Thoracic aorta (tissue), 2 donors: ENCODE measurements at regions not wholly inside any gene's neighbourhood (a gene's known extent, or its start where the extent isn't known, plus 50 kb on each side); places are given as distances from the start of the nearest gene placed in this dataset.

Source experiments
- ATAC-seq: fragments of 150-250 bp; one replicate; pipeline ENCODE4 v1.8.0; 2017; ENCODE audit warnings: low read depth; ENCODE audit not compliant: insufficient number of reproducible peaks, low FRiP score
- DNase-seq: peaks from one replicate; pipeline ENCODE4 v3.0.0-alpha.2; 2020; ENCODE audit warnings: low spot score
- H3K27ac ChIP-seq, 2 donors: fragments of 200-600 bp; sonication (generic); 1 replicate in 1 of 2; 2 replicates in 1 of 2; pipeline ENCODE4 v1.5.1; 2016; ENCODE audit warnings: mild to moderate bottlenecking in 2 of 2, moderate library complexity in 2 of 2
- H3K27me3 ChIP-seq: fragments of 200-600 bp; sonication (generic); replicated peaks from 2 replicates; pipeline ENCODE4 v1.6.0; 2016; ENCODE audit warnings: mild to moderate bottlenecking; ENCODE audit not compliant: insufficient read depth
- H3K36me3 ChIP-seq: fragments of 200-600 bp; sonication (generic); one replicate; pipeline ENCODE4 v1.5.1; 2016
- H3K4me1 ChIP-seq, 2 donors: fragments of 200-600 bp; sonication (generic); 1 replicate in 1 of 2; 2 replicates in 1 of 2; pipeline versions ENCODE4 v1.5.1 to v1.6.0; 2016; ENCODE audit warnings: low read depth in 2 of 2, mild to moderate bottlenecking in 1 of 2; ENCODE audit not compliant: control insufficient read depth in 1 of 2
- H3K4me3 ChIP-seq: fragments of 200-600 bp; sonication (generic); 2 replicates; pipeline ENCODE4 v1.5.1; 2016; ENCODE audit warnings: mild to moderate bottlenecking
- H3K9me3 ChIP-seq: fragments of 200-600 bp; sonication (generic); 2 replicates; pipeline ENCODE4 v1.5.1; 2016
- CTCF ChIP-seq: fragments of 200-600 bp; sonication (generic); IDR thresholded peaks from one replicate; pipeline ENCODE4 v1.5.1; 2019; ENCODE audit warnings: antibody characterized with exemption

DNA sequence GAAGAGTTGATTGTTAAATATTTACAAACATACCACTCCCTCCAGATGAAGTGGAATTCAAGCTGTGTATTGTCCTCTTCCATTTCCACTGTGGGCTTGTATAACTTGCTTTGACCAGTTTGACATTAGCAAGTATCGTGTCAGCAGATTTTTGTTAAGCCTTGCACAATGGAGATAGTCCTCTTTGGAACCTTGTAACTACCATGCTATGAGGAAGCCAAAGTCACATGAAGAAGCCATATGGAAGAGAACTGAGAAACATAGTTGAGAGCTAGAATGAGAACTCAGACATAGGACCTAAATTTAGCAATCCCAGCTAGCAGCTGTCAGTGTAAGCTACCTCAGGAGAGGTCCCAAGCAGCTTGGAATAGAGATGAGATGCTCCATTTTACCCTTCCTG lies 889.2 kb downstream of the PDCD6IP start:
- Histone ChIP-seq H3K4me1 (no peaks in the 10 kb centered on the region), H3K27ac (no peak overlapping the region), H3K4me3 (no peak overlapping the region), H3K27me3 (no peaks in the 10 kb centered on the region), H3K9me3 (no peaks in the 10 kb centered on the region), H3K36me3 (no peaks in the 10 kb centered on the region)
- no peak for TF ChIP-seq CTCF
- DNase-seq (no peak), ATAC-seq (no peak)

- ATAC-seq (no peak), DNase-seq (no peak)
- no peak for TF ChIP-seq CTCF
- no peaks in the 10 kb centered on the region for H3K4me1 ChIP-seq
- no peak overlapping the region for H3K27ac ChIP-seq
- H3K4me3 ChIP-seq, result no peak overlapping the region
- no peaks in the 10 kb centered on the region for H3K36me3 ChIP-seq
- no peaks in the 10 kb centered on the region for H3K27me3 ChIP-seq
- peaks cover 3% of the 10 kb centered on the region for H3K9me3 ChIP-seq
These were observed 898.4 kb downstream of the PDCD6IP start for GRCh38 chr3:34696831-34697230.

DNA sequence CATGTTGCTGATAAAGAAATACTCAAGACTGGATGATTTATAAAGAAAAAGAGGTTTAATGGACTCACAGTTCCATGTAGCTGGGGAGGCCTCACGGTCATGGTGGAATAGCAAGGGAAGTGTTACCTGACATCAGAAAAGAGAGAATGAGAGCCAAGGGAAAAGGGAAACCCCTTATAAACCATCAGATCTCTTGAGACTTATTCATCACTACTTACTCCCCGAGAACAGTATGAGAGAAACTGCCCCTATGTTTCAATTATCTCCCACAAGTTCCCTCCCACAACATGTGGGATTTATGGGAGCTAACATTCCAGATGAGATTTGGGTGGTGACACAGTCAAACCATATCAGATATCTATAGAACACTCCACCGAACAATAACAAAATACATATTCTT lies 904.6 kb downstream of the PDCD6IP start:
- Histone ChIP-seq H3K36me3 (no peaks in the 10 kb centered on the region), H3K27ac (no peak overlapping the region), H3K9me3 (peaks cover 9% of the 10 kb centered on the region), H3K27me3 (no peaks in the 10 kb centered on the region), H3K4me3 (no peak overlapping the region), H3K4me1 (no peaks in the 10 kb centered on the region)
- no peak for DNase-seq
- no peak for ATAC-seq
- TF ChIP-seq CTCF, result no peak

DNA sequence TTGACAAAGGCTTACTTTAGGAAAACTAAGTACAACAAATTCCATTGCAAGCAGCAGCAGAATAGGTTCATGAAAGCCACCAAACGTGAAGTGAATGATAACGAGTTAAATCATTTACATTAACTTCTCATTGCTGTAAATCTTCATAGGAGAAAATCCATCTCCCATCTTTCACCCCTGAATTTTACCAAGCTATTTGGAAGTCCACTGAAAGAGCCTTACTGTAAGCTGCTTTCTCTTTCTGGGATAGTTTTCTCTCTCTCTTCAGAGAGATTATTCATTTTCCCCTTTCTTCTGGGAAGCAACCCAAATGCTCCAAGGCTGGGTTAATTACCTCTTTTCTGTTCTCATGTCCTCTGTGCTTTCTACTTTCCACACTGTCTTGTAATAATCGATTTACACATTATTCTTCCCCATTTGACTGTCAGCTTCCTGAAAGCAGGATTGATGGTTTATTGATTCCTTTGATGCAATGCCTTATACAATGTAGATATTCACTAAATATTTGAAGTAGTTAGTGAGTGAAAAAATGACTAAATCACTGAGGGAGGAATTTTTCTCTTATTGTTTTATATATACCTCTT lies 914.3 kb upstream of the ARPP21 start:
- Histone ChIP-seq H3K27ac (no peak overlapping the region), H3K4me3 (no peak overlapping the region)
- ATAC-seq, result no peak

DNA sequence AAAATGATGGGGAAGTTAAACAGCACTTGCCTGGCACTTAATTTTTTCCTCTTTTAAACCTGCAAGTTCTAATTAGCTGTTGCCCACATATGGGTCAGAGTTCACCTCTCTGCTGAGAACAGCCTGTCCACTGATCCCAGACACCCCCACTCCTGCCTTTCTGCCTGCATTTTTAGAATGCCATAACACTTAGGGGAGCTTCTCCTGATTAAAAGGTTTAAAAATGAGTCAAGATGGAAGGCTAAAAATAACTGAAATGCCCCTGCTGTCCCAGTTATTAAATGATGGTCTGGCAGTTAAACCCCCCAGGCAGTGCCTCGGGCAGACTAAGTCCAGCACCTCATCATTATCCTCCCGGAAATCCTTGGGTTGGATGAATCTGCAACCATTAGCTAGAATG lies 913.6 kb upstream of the ARPP21 start:
- no peak overlapping the region for H3K27ac ChIP-seq
- H3K4me1 ChIP-seq, result no peaks in the 10 kb centered on the region
- no peak overlapping the region for H3K4me3 ChIP-seq
- no peaks in the 10 kb centered on the region for H3K9me3 ChIP-seq
- no peak for TF ChIP-seq CTCF
- DNase-seq, result no peak
- no peaks in the 10 kb centered on the region for H3K27me3 ChIP-seq
- H3K36me3 ChIP-seq, result no peaks in the 10 kb centered on the region
- ATAC-seq, result no peak

More for the DNA sequence above, 914.3 kb upstream of the ARPP21 start:
- no peaks in the 10 kb centered on the region for H3K27me3 ChIP-seq
- no peak for TF ChIP-seq CTCF
- H3K36me3 ChIP-seq, result no peaks in the 10 kb centered on the region
- H3K4me1 ChIP-seq, result no peaks in the 10 kb centered on the region
- no peaks in the 10 kb centered on the region for H3K9me3 ChIP-seq
- no peak for DNase-seq
